Prostate gland (tissue), 2 donors: ENCODE measurements at regions not wholly inside any gene's neighbourhood (a gene's known extent, or its start where the extent isn't known, plus 50 kb on each side); places are given as distances from the start of the nearest gene placed in this dataset.

ENCODE experiments used
- DNase-seq: peaks from one replicate; pipeline ENCODE4 v3.0.0-alpha.2; 2019; ENCODE audit warnings: low spot score
- H3K27ac ChIP-seq, 2 donors: fragments of 200-600 bp; sonication (generic); 2 replicates each; pipeline ENCODE4 v1.5.1; 2017 to 2019
- H3K27me3 ChIP-seq: fragments of 200-600 bp; sonication (generic); replicated peaks from 2 replicates; pipeline ENCODE4 v1.5.1; 2019; ENCODE audit not compliant: insufficient read depth
- H3K36me3 ChIP-seq, 2 donors: fragments of 200-600 bp; sonication (generic); 1 replicate in 1 of 2; 2 replicates in 1 of 2; pipeline versions ENCODE4 v1.5.1 to v1.8.1; 2017 to 2019
- H3K4me1 ChIP-seq: fragments of 200-600 bp; sonication (generic); replicated peaks from 2 replicates; pipeline ENCODE4 v1.5.1; 2019
- H3K4me3 ChIP-seq, 2 donors: fragments of 200-600 bp; sonication (generic); 2 replicates each; pipeline ENCODE4 v1.5.1; 2017 to 2019
- H3K9me3 ChIP-seq: fragments of 200-600 bp; sonication (generic); 2 replicates; pipeline ENCODE4 v1.5.1; 2017
- POLR2A ChIP-seq: fragments of 450-650 bp; IDR thresholded peaks from one replicate; pipeline ENCODE4 v1.6.1; 2016; ENCODE audit warnings: antibody characterized with exemption, mild to moderate bottlenecking
- POLR2AphosphoS5 ChIP-seq: sonication (generic); formaldehyde crosslinking; IDR thresholded peaks from one replicate; pipeline ENCODE4 v1.6.1; 2017; ENCODE audit warnings: antibody characterized with exemption
- WGBS: methylation state at CpG from one replicate; pipeline ENCODE4 v1.1.5; 2018; 5-methylcytosine and 5-hydroxymethylcytosine counted together
- intact Hi-C: fragments of 100-400 bp; cut with DNase I; formaldehyde crosslinking; loops from one replicate; pipeline ENCODE4 v1.14.2; 2022
- TF ChIP-seq, protein P1 (sequence below), 4 experiments: fragments of 200-600 bp in 2 of 4; fragments of 450-650 bp in 2 of 4; sonication (generic) in 2 of 4; IDR thresholded peaks; 1 replicate in 3 of 4; 2 replicates in 1 of 4; pipeline ENCODE4 v1.5.1; 2016 to 2019; ENCODE audit warnings: antibody characterized with exemption in 4 of 4, mild to moderate bottlenecking in 2 of 4, moderate library complexity in 2 of 4

DNA sequence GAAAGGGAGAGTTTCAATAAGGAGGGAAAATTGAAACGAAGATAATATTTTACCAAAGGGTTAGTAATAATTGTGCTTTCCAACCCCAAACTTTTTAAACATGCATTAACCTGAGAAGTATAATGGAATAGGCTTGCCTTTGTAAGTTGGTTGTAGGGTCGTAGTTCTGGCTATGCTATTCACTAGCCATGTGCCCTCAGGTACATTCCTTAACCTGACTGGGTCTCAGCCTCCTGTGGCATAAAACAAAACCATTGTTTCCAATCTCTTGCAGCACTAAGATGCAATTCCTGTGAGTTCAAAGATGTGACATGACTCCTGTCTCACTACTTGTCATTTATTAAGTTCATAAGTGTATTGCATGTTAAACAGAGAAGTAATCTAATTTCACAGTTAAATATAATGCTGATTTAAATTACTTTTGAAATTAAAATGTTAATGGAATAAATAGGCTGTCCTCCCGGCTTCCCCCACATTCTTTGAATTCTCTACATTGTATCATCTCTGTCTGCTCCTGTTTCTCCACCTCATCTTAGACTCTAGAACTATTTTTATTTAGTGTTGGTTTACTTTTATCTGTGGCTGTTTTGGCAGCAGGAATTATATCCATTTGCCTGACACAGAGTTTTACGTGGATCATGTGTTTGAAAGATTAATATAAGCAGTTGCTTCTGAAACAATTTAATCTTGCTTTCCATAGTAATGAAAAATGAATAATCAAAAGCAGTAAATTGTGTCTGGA lies 216.3 kb downstream of the FAT3 start:
- H3K27me3 ChIP-seq = peaks cover 2% of the 10 kb centered on the region
- 43% methylated on average over 4 of the region's 4 CpGs for WGBS
- TF ChIP-seq POLR2A (no peak), POLR2AphosphoS5 (no peak)
- TF ChIP-seq, protein P1, sequence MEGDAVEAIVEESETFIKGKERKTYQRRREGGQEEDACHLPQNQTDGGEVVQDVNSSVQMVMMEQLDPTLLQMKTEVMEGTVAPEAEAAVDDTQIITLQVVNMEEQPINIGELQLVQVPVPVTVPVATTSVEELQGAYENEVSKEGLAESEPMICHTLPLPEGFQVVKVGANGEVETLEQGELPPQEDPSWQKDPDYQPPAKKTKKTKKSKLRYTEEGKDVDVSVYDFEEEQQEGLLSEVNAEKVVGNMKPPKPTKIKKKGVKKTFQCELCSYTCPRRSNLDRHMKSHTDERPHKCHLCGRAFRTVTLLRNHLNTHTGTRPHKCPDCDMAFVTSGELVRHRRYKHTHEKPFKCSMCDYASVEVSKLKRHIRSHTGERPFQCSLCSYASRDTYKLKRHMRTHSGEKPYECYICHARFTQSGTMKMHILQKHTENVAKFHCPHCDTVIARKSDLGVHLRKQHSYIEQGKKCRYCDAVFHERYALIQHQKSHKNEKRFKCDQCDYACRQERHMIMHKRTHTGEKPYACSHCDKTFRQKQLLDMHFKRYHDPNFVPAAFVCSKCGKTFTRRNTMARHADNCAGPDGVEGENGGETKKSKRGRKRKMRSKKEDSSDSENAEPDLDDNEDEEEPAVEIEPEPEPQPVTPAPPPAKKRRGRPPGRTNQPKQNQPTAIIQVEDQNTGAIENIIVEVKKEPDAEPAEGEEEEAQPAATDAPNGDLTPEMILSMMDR (IDR thresholded peaks at IDR 0.05) = no peak
- H3K9me3 ChIP-seq = no peaks in the 10 kb centered on the region
- no peaks in the 10 kb centered on the region for H3K4me1 ChIP-seq
- no peaks in the 10 kb centered on the region for H3K36me3 ChIP-seq
- intact Hi-C loops = no loop called here
- DNase-seq = no peak
- no peak overlapping the region for H3K4me3 ChIP-seq
- H3K27ac ChIP-seq = no peak overlapping the region

DNA sequence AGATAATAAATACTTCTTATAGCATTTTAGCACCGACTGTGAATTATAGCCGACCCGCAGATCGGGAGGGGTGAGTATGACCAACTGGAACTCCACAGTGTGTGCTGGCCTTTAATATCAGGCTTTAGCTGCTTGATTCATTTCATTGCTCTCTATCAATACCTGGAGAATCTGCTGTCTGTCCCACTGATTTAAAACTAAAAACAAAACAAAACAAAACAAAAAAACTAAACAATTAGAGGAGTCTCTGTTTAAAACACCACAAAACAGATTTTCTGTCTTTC lies 216.8 kb downstream of the FAT3 start:
- H3K4me1 ChIP-seq = no peaks in the 10 kb centered on the region
- TF ChIP-seq POLR2AphosphoS5 (no peak), POLR2A (no peak)
- TF ChIP-seq, protein P1 (IDR thresholded peaks at IDR 0.05) = no peak
- WGBS = 54% methylated on average over 4 of the region's 4 CpGs
- intact Hi-C loops = no loop called here
- DNase-seq = no peak
- H3K27me3 ChIP-seq = peaks cover 2% of the 10 kb centered on the region
- no peaks in the 10 kb centered on the region for H3K9me3 ChIP-seq
- no peaks in the 10 kb centered on the region for H3K36me3 ChIP-seq
- no peak overlapping the region for H3K4me3 ChIP-seq
- no peak overlapping the region for H3K27ac ChIP-seq

DNA sequence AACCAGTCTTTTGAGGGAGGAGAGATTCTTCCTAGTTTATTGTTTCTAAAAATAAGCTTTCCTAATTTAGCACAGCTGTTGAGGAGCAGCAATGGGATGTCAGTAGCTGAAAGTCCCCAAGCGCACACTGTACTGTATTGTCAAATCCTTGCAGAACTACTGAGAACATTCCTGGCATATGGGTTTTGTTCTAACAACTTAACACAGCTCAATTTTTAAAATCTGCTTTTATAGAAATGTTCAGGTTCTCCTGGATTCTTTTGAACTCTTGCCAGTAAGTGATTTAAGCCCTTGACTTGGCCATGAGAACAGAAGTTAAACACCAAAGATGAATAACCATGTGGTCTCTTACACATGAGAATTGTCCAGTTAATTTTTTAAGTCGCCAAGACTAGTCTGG lies 218.6 kb downstream of the FAT3 start:
- H3K36me3 ChIP-seq = no peaks in the 10 kb centered on the region
- H3K9me3 ChIP-seq = no peaks in the 10 kb centered on the region
- intact Hi-C loops = no loop called here
- no peak for DNase-seq
- no peaks in the 10 kb centered on the region for H3K4me1 ChIP-seq
- no peak overlapping the region for H3K27ac ChIP-seq
- no peak overlapping the region for H3K4me3 ChIP-seq
- TF ChIP-seq POLR2AphosphoS5 = no peak
- TF ChIP-seq, protein P1 (IDR thresholded peaks at IDR 0.05) = no peak
- TF ChIP-seq POLR2A = no peak
- peaks cover 2% of the 10 kb centered on the region for H3K27me3 ChIP-seq
- WGBS = 39% methylated on average over 2 of the region's 2 CpGs

DNA sequence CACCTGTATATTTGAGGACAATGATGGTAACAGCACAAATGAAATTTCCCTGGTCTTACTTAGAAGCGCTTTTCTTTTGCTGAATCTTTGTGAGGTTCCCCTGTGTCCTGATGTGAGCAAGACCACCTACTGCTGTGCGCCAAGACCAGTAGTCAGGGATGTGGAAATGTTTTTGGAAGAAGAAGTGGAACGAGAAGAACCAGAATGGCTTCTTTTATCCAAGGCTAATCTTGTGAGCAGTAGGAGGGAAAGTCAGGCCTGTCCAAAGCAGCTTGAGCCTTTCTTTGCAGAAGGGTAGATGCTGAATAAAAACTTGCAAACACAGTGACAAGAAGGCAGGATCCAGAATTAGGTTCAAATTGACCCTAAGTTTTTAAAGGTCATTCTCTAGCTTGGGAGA lies 223.0 kb downstream of the FAT3 start:
- WGBS = 79% methylated on average over 3 of the region's 3 CpGs

DNA sequence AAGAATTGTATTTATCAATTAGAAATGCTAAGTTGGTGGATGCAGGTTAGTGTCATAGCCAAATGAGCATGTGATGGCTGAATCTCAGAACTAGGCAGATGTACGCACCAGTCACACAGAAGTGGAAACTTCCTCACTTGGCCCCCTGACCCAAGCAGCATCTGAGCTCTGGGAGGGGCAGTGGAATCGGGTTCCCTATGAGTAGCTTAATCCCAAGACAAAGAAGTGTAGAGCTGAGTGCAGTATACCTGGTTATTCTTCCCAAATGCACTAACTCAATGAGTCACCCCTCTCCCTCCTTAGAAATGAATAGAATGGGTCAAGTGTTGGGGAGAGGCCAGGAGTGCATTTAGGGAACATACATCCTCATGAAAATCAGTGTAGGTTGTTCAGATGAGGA lies 224.6 kb downstream of the FAT3 start:
- Histone ChIP-seq H3K27ac (no peak overlapping the region), H3K4me3 (no peak overlapping the region), H3K9me3 (no peaks in the 10 kb centered on the region), H3K36me3 (no peaks in the 10 kb centered on the region), H3K27me3 (no peaks in the 10 kb centered on the region), H3K4me1 (no peaks in the 10 kb centered on the region)
- 98% methylated on average over 2 of the region's 2 CpGs for WGBS
- TF ChIP-seq POLR2A (no peak), POLR2AphosphoS5 (no peak)
- TF ChIP-seq, protein P1 (IDR thresholded peaks at IDR 0.05) = no peak
- intact Hi-C loops = no loop called here
- DNase-seq = no peak

More for the DNA sequence above, 223.0 kb downstream of the FAT3 start:
- H3K27me3 ChIP-seq = peaks cover 2% of the 10 kb centered on the region
- no peak for TF ChIP-seq POLR2AphosphoS5
- TF ChIP-seq POLR2A = no peak
- TF ChIP-seq, protein P1 (IDR thresholded peaks at IDR 0.05) = no peak
- intact Hi-C loops = no loop called here
- H3K4me1 ChIP-seq = no peaks in the 10 kb centered on the region
- no peak for DNase-seq
- no peaks in the 10 kb centered on the region for H3K36me3 ChIP-seq
- H3K27ac ChIP-seq = no peak overlapping the region
- no peak overlapping the region for H3K4me3 ChIP-seq
- H3K9me3 ChIP-seq = no peaks in the 10 kb centered on the region
